GM10266 (cell line): ENCODE measurements at regions not wholly inside any gene's neighbourhood (a gene's known extent, or its start where the extent isn't known, plus 50 kb on each side); places are given as distances from the start of the nearest gene placed in this dataset.

ENCODE experiments used
- DNase-seq: peaks from one replicate; pipeline ENCODE4 v3.0.0; 2012; ENCODE audit errors: extremely low spot score
- TF ChIP-seq, protein P1 (sequence below): IDR thresholded peaks from 2 replicates; pipeline ENCODE4 v1.5.1; 2012; ENCODE audit warnings: mild to moderate bottlenecking, low read depth; ENCODE audit not compliant: control insufficient read depth, insufficient read depth; ENCODE audit errors: missing control alignments

DNA sequence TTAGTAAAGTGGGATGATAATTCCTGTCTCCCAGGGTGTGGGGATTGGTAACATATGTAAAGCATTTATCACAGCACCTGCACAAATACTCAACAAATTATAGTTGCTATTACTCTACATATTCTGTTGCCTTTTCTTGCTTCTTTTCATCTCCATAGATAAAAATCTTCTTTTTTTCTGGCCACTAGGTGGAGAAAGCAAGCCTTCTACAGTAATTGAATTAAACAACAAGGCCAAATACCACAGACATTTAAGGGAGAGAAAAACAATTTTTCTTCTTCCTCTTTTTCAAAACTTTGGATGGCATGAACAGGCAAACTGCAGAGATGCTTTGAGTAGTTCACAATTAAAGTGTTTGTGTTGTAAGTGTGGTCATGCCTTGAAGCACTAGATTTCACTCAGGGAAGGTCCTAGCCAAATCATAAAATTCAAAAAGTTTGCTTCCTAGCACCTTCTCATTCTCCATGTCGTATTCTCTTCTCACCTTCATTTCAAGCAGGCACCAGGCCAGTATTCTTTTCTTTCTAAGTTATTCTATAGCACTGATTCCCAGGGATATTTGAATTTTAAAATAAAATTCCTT, 493.4 kb upstream of the TGFBR2 start:
- TF ChIP-seq, protein P1, sequence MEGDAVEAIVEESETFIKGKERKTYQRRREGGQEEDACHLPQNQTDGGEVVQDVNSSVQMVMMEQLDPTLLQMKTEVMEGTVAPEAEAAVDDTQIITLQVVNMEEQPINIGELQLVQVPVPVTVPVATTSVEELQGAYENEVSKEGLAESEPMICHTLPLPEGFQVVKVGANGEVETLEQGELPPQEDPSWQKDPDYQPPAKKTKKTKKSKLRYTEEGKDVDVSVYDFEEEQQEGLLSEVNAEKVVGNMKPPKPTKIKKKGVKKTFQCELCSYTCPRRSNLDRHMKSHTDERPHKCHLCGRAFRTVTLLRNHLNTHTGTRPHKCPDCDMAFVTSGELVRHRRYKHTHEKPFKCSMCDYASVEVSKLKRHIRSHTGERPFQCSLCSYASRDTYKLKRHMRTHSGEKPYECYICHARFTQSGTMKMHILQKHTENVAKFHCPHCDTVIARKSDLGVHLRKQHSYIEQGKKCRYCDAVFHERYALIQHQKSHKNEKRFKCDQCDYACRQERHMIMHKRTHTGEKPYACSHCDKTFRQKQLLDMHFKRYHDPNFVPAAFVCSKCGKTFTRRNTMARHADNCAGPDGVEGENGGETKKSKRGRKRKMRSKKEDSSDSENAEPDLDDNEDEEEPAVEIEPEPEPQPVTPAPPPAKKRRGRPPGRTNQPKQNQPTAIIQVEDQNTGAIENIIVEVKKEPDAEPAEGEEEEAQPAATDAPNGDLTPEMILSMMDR: peak; percentile 43
- no peak for DNase-seq

DNA sequence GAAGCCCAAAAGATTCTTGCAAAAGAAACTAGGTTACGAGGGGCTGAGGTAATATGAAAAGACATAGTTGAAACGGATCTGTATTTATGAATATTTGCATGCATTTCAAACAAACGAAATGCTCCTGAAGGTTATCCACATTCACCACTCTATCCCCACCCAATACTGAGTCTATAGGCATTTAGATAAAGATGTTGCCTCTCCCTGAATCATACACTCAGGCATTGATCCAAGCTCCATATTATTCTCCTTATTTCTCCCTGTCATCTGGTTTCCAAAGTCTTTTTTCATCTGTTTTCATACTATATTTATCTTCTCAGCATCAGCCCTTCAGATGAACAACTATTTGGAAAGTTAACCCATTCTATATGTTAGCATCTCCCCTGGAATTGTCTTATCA, 492.5 kb upstream of the TGFBR2 start:
- no peak for DNase-seq
- TF ChIP-seq, protein P1: no peak

DNA sequence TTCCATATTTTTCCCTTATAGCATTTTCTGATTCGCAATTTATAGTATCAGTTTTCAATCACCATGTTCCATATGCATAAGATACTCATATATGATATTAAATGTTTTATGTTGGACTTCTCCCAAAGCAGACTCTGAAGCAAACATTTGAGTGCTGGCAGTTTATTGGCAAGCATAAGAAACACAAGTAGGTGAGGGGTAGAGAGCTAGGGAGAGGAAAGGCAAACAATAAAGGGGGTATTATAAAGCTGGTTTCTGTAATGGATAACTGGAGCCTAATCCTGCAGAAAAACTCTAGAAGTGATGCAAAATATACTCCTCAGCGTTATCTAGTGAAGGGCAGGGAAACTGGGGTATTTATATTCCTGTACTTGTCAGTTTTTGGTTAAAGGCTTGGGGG, 491.5 kb upstream of the TGFBR2 start:
- DNase-seq: no peak
- TF ChIP-seq, protein P1: no peak

DNA sequence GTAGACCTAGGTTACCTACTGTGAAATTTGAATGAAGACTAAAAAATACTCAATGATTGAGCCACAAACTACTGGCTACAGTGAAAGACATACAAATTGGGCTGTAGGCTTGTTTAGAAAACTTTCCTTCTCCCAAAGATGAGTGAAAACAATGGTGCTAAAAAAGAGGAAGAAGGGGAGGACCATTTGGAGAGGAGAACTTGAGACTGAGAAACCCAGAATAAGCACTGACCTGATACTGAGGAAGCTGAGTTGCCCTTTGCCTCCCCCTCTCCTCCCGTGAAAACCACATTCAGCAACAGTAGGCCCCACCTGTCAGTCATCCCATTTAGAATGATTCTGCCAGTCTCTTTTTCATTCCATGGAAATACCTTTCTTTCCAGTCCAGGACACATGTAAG, 484.0 kb upstream of the TGFBR2 start:
- no peak for DNase-seq
- TF ChIP-seq, protein P1: no peak

DNA sequence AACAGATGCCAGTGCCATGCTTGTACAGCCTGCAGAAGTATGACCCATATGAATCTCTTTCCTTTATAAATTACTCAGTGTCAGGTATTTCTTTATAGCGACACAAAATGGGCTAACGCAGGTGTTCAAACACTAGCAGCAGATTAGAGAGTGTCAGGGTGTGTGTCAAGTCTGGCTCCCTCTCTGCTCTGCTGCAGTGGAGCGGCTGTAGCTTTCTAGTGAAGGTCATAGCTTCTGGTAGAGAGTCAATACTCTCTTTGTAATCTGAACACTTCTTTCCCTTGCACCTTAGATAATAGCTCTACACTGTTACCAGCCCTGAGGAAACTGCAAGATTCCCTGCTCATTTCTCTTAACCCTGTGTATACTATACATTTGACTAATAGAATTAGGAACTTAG, 483.2 kb upstream of the TGFBR2 start:
- DNase-seq: no peak
- TF ChIP-seq, protein P1: no peak

DNA sequence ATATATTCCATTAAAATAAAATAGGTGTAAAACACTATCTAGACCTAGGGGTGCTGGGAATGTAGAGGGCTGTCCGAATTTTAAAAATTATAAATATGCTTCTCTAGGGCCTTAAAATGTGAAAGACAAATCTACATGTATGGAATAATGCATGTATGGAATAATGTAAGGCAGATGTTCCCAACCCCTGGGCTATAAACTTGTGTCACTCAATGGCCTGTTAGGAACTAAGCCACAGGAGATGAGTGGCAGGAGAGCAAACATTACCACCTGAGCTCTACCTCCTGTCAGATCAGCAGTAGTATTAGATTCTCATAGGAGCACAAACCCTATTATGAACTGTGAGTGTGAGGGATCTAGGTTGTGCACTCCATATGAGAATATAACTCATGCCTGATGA, 482.6 kb upstream of the TGFBR2 start:
- no peak for DNase-seq
- TF ChIP-seq, protein P1: no peak

DNA sequence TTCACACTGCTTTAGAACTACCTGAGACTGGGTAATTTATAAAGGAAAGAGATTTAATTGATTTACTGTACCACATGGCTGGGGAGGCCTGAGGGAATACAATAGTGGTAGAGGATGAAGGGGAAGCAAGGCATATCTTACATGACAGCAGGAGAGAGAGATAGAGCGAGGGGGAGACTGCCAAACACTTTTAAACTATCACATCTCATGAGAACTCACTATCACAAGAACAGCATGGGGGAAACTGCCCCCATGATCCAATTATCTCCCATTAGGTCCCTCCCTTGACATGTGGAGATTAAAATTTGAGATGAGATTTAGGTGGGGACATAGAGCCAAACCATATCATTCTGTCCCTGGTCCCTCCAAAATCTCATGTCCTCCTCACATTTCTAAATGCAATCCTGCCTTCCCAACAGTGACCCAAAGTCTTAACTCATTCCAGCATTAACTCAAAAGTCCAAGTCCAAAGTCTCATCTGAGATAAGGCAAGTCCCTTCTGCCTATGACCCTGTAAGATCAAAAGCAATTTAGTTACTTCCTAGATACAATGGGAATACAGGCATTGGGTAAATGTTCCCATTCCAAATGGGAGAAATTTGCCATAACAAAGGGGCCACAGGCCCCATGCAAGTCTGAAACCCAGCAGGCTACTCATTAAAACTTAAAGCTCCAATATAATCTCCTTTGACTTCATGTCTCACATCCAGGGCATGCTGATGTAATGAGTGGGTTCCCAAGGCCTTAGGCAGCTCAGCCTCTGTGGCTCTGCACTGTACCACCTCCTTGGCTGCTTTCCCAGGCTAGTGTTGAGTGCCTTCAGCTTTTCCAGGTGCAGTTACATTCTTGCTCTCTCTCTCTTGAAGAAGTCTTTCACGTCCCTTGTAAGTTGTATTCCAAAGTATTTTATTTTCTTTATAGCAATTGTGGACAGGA, 481.7 kb upstream of the TGFBR2 start:
- TF ChIP-seq, protein P1: no peak
- DNase-seq: no peak
